HG03521 (cell line): ENCODE measurements at regions not wholly inside any gene's neighbourhood (a gene's known extent, or its start where the extent isn't known, plus 50 kb on each side); places are given as distances from the start of the nearest gene placed in this dataset.
"Not testable (repeated sequence)": the region's sequence is repeated elsewhere in the genome, so short reads cannot be mapped to it uniquely, and the experiment has no call there.

Experiments
- ATAC-seq: cut with Tn5 transposase; IDR thresholded peaks from one replicate; pipeline ENCODE4 v1.9.1; 2021; ENCODE audit warnings: mild to moderate bottlenecking, moderate library complexity; ENCODE audit not compliant: unreplicated experiment

GRCh38 chr13:81051873-81052272, 710.9 kb upstream of the SPRY2 start:
- no peak for ATAC-seq

- ATAC-seq: no peak
These were observed 707.1 kb upstream of the SPRY2 start for GRCh38 chr13:81048026-81048461.

GRCh38 chr13:81041761-81042160, 700.8 kb upstream of the SPRY2 start:
- ATAC-seq: no peak

GRCh38 chr13:81031996-81032395, 691.1 kb upstream of the SPRY2 start:
- no peak for ATAC-seq

GRCh38 chr13:81025091-81025490, 684.2 kb upstream of the SPRY2 start:
- no peak for ATAC-seq

- ATAC-seq: no peak
These were observed 680.4 kb upstream of the SPRY2 start for GRCh38 chr13:81021284-81021840.

- ATAC-seq: no peak
These were observed 679.1 kb upstream of the SPRY2 start for GRCh38 chr13:81020010-81020409.

GRCh38 chr13:81018936-81019335, 678.0 kb upstream of the SPRY2 start:
- no peak for ATAC-seq

- ATAC-seq: peak; percentile 64
These were observed 676.7 kb upstream of the SPRY2 start for GRCh38 chr13:81017513-81018152.

- ATAC-seq: no peak
These were observed 671.1 kb upstream of the SPRY2 start for GRCh38 chr13:81012031-81012430.

- ATAC-seq: no peak
These were observed 661.0 kb upstream of the SPRY2 start for GRCh38 chr13:81001828-81002385.

- not testable (repeated sequence) for ATAC-seq
These were observed 657.7 kb upstream of the SPRY2 start for GRCh38 chr13:80998603-80999002.

- ATAC-seq: no peak
These were observed 648.8 kb upstream of the SPRY2 start for GRCh38 chr13:80989747-80990146.

- ATAC-seq: no peak
These were observed 648.3 kb upstream of the SPRY2 start for GRCh38 chr13:80989241-80989640.

GRCh38 chr13:80988391-80989151, 647.6 kb upstream of the SPRY2 start:
- ATAC-seq: no peak

GRCh38 chr13:80979035-80979641, 638.2 kb upstream of the SPRY2 start:
- peak; percentile 86 for ATAC-seq

- ATAC-seq: no peak
These were observed 636.2 kb upstream of the SPRY2 start for GRCh38 chr13:80977168-80977567.

- no peak for ATAC-seq
These were observed 635.0 kb upstream of the SPRY2 start for GRCh38 chr13:80975903-80976302.

- ATAC-seq: no peak
These were observed 632.8 kb upstream of the SPRY2 start for GRCh38 chr13:80973721-80974120.

- no peak for ATAC-seq
These were observed 632.0 kb upstream of the SPRY2 start for GRCh38 chr13:80972857-80973478.

- no peak for ATAC-seq
These were observed 624.2 kb upstream of the SPRY2 start for GRCh38 chr13:80965097-80965496.
